ENCODE measurements at regions not wholly inside any gene's neighbourhood (a gene's known extent, or its start where the extent isn't known, plus 50 kb on each side); places are given as distances from the start of the nearest gene placed in this dataset.

GRCh38 chr4:11197631-11198341 is 230.9 kb downstream of the HS3ST1 start:
- Histone ChIP-seq H3K36me3 (no peaks in the 10 kb centered on the region), H3K27ac (no peak overlapping the region), H3K27me3 (no peaks in the 10 kb centered on the region), H3K4me1 (no peaks in the 10 kb centered on the region), H3K9me3 (no peaks in the 10 kb centered on the region), H3K4me3 (no peak overlapping the region)
- intact Hi-C loops (cut with DNase I; ENCODE audit: low total_unique reads) = no loop called here
- TF ChIP-seq CTCF (IDR thresholded peaks at IDR 0.05 in 4 of 5, conservative IDR thresholded peaks at IDR 0.05 in 1 of 5) (no peak), POLR2A (IDR thresholded peaks at IDR 0.05) (no peak)
- DNase-seq (no peak), ATAC-seq (no peak)
- in situ Hi-C loops (cut with MboI; ENCODE audit: low sequenced_read_pairs in 4 of 4) = no loop called here

- H3K9me3 ChIP-seq = no peaks in the 10 kb centered on the region
- DNase-seq = no peak
- intact Hi-C loops (cut with DNase I; ENCODE audit: low total_unique reads) = no loop called here
- TF ChIP-seq CTCF (IDR thresholded peaks at IDR 0.05 in 4 of 5, conservative IDR thresholded peaks at IDR 0.05 in 1 of 5) = no peak
- TF ChIP-seq POLR2A (IDR thresholded peaks at IDR 0.05) = no peak
- no peaks in the 10 kb centered on the region for H3K4me1 ChIP-seq
- in situ Hi-C loops (cut with MboI; ENCODE audit: low sequenced_read_pairs in 4 of 4) = no loop called here
- ATAC-seq = no peak
- H3K36me3 ChIP-seq = no peaks in the 10 kb centered on the region
- no peaks in the 10 kb centered on the region for H3K27me3 ChIP-seq
- no peak overlapping the region for H3K27ac ChIP-seq
- no peak overlapping the region for H3K4me3 ChIP-seq
These were observed 231.7 kb downstream of the HS3ST1 start for GRCh38 chr4:11196927-11197522.

- ATAC-seq (no peak), DNase-seq (no peak)
- Histone ChIP-seq H3K27me3 (no peaks in the 10 kb centered on the region), H3K27ac (no peak overlapping the region), H3K9me3 (no peaks in the 10 kb centered on the region), H3K4me3 (no peak overlapping the region), H3K4me1 (no peaks in the 10 kb centered on the region), H3K36me3 (no peaks in the 10 kb centered on the region)
- in situ Hi-C loops (cut with MboI; ENCODE audit: low sequenced_read_pairs in 4 of 4) (no loop called here), intact Hi-C loops (cut with DNase I; ENCODE audit: low total_unique reads) (no loop called here)
- TF ChIP-seq CTCF (IDR thresholded peaks at IDR 0.05 in 4 of 5, conservative IDR thresholded peaks at IDR 0.05 in 1 of 5) (no peak), POLR2A (IDR thresholded peaks at IDR 0.05) (no peak)
These were observed 234.3 kb downstream of the HS3ST1 start for GRCh38 chr4:11194431-11194830.

GRCh38 chr4:11189756-11190155 is 238.9 kb downstream of the HS3ST1 start:
- DNase-seq = no peak
- H3K4me1 ChIP-seq = no peaks in the 10 kb centered on the region
- no peak overlapping the region for H3K4me3 ChIP-seq
- ATAC-seq = no peak
- in situ Hi-C loops (cut with MboI; ENCODE audit: low sequenced_read_pairs in 4 of 4) (no loop called here), intact Hi-C loops (cut with DNase I; ENCODE audit: low total_unique reads) (no loop called here)
- H3K9me3 ChIP-seq = no peaks in the 10 kb centered on the region
- no peaks in the 10 kb centered on the region for H3K27me3 ChIP-seq
- no peak overlapping the region for H3K27ac ChIP-seq
- TF ChIP-seq POLR2A (IDR thresholded peaks at IDR 0.05) (no peak), CTCF (IDR thresholded peaks at IDR 0.05 in 4 of 5, conservative IDR thresholded peaks at IDR 0.05 in 1 of 5) (no peak)
- H3K36me3 ChIP-seq = no peaks in the 10 kb centered on the region

Measured in gastrocnemius medialis (tissue), 4 donors.